ENCODE measurements at regions not wholly inside any gene's neighbourhood (a gene's known extent, or its start where the extent isn't known, plus 50 kb on each side); places are given as distances from the start of the nearest gene placed in this dataset.

DNA sequence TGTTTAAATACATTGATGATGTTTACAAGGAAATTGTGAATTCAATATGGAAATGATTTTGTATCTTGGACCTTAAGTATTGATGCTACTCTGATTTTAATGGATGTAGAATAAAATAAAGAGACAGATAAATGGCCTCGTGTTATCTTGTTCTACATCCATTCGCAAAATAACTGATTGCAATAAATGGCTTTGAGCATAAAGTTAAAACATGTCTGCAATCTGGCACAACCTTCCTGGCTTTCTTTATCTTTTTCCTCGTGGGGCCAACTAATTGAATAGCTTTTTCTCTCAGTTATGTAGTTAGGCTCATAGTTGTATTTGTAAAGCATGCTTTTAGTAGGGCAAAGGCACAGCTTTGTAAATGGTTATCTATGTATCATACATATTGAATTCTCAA is 691.4 kb downstream of the CDH8 start (continued):
- TF ChIP-seq, protein P1, sequence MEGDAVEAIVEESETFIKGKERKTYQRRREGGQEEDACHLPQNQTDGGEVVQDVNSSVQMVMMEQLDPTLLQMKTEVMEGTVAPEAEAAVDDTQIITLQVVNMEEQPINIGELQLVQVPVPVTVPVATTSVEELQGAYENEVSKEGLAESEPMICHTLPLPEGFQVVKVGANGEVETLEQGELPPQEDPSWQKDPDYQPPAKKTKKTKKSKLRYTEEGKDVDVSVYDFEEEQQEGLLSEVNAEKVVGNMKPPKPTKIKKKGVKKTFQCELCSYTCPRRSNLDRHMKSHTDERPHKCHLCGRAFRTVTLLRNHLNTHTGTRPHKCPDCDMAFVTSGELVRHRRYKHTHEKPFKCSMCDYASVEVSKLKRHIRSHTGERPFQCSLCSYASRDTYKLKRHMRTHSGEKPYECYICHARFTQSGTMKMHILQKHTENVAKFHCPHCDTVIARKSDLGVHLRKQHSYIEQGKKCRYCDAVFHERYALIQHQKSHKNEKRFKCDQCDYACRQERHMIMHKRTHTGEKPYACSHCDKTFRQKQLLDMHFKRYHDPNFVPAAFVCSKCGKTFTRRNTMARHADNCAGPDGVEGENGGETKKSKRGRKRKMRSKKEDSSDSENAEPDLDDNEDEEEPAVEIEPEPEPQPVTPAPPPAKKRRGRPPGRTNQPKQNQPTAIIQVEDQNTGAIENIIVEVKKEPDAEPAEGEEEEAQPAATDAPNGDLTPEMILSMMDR (conservative IDR thresholded peaks at IDR 0.05; ENCODE audit: low read depth in 2 of 2), result no peak
- TF ChIP-seq POLR2AphosphoS5 (IDR thresholded peaks at IDR 0.05; ENCODE audit: low read depth), result no peak
- TF ChIP-seq JUNB (IDR thresholded peaks at IDR 0.05; ENCODE audit: unreplicated experiment), result no peak

DNA sequence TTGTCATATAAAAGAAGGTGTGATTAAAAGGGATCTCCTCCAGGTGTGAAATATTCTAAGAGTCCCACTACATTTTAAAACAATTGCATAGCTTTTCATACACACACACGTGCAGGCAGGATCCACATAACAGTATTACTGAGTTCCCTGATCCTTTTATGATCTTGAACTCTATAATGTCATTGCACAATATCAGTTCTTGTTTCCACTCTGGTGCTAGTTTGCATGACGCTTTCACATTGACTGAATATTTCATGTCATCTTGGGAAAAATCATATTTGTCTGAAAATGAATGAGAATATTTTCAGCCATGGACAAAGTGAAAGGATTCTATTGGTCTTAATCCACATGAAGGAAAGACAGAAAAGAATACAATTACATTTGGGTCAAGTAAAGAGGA is 703.8 kb downstream of the CDH8 start:
- no peak for DNase-seq (ENCODE audit: low spot score)
- H3K27me3 Mint-ChIP-seq (ENCODE audit: insufficient read depth, low read depth, poor library complexity), result no peaks in the 10 kb centered on the region
- ATAC-seq, result no peak
- Histone ChIP-seq H3K4me3 (no peak overlapping the region), H3K27me3 (ENCODE audit: insufficient read depth) (no peaks in the 10 kb centered on the region), H4K20me1 (replicated peaks; ENCODE audit: insufficient read depth) (no peaks in the 10 kb centered on the region), H3K4me1 (ENCODE audit: insufficient read depth) (no peaks in the 10 kb centered on the region), H3K79me2 (replicated peaks; ENCODE audit: insufficient read depth) (no peaks in the 10 kb centered on the region), H3K27ac (ENCODE audit: low read depth) (no peak overlapping the region), H2AFZ (no peak overlapping the region), H3K9me2 (ENCODE audit: insufficient read depth) (no peaks in the 10 kb centered on the region), H3K36me3 (ENCODE audit: insufficient read depth) (no peaks in the 10 kb centered on the region), H3F3A (replicated peaks; ENCODE audit: low read depth) (no peaks in the 10 kb centered on the region), H3K4me2 (no peak overlapping the region)
- peaks cover 3% of the 10 kb centered on the region; the same call in 2 of the 3 replicates for H3K4me1 Mint-ChIP-seq
- H3K9me3 Mint-ChIP-seq, result no peaks in the 10 kb centered on the region
- no peak overlapping the region for H3K27ac Mint-ChIP-seq
- H3K4me3 Mint-ChIP-seq, result no peak overlapping the region
- no peaks in the 10 kb centered on the region for H3K36me3 Mint-ChIP-seq (ENCODE audit: low read depth)
- TF ChIP-seq ZNF114 (CRISPR knock-in tag; IDR thresholded peaks at IDR 0.05), result no peak
- TF ChIP-seq, protein P2, sequence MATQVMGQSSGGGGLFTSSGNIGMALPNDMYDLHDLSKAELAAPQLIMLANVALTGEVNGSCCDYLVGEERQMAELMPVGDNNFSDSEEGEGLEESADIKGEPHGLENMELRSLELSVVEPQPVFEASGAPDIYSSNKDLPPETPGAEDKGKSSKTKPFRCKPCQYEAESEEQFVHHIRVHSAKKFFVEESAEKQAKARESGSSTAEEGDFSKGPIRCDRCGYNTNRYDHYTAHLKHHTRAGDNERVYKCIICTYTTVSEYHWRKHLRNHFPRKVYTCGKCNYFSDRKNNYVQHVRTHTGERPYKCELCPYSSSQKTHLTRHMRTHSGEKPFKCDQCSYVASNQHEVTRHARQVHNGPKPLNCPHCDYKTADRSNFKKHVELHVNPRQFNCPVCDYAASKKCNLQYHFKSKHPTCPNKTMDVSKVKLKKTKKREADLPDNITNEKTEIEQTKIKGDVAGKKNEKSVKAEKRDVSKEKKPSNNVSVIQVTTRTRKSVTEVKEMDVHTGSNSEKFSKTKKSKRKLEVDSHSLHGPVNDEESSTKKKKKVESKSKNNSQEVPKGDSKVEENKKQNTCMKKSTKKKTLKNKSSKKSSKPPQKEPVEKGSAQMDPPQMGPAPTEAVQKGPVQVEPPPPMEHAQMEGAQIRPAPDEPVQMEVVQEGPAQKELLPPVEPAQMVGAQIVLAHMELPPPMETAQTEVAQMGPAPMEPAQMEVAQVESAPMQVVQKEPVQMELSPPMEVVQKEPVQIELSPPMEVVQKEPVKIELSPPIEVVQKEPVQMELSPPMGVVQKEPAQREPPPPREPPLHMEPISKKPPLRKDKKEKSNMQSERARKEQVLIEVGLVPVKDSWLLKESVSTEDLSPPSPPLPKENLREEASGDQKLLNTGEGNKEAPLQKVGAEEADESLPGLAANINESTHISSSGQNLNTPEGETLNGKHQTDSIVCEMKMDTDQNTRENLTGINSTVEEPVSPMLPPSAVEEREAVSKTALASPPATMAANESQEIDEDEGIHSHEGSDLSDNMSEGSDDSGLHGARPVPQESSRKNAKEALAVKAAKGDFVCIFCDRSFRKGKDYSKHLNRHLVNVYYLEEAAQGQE (IDR thresholded peaks at IDR 0.05; ENCODE audit: unreplicated experiment), result no peak
- TF ChIP-seq, protein P3, sequence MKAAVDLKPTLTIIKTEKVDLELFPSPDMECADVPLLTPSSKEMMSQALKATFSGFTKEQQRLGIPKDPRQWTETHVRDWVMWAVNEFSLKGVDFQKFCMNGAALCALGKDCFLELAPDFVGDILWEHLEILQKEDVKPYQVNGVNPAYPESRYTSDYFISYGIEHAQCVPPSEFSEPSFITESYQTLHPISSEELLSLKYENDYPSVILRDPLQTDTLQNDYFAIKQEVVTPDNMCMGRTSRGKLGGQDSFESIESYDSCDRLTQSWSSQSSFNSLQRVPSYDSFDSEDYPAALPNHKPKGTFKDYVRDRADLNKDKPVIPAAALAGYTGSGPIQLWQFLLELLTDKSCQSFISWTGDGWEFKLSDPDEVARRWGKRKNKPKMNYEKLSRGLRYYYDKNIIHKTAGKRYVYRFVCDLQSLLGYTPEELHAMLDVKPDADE (IDR thresholded peaks at IDR 0.05), result no peak
- no peak for TF ChIP-seq CREB1 (CRISPR knock-in tag; IDR thresholded peaks at IDR 0.05; ENCODE audit: low read depth)
- no peak for TF ChIP-seq ZNF331 (CRISPR knock-in tag; IDR thresholded peaks at IDR 0.05; ENCODE audit: low read depth)
- no peak for TF ChIP-seq POLR2AphosphoS5 (IDR thresholded peaks at IDR 0.05; ENCODE audit: low read depth)
- TF ChIP-seq STAT1 (IDR thresholded peaks at IDR 0.05; ENCODE audit: unreplicated experiment), result no peak
- TF ChIP-seq, protein P1 (conservative IDR thresholded peaks at IDR 0.05; ENCODE audit: low read depth in 2 of 2), result no peak
- TF ChIP-seq, protein P4, sequence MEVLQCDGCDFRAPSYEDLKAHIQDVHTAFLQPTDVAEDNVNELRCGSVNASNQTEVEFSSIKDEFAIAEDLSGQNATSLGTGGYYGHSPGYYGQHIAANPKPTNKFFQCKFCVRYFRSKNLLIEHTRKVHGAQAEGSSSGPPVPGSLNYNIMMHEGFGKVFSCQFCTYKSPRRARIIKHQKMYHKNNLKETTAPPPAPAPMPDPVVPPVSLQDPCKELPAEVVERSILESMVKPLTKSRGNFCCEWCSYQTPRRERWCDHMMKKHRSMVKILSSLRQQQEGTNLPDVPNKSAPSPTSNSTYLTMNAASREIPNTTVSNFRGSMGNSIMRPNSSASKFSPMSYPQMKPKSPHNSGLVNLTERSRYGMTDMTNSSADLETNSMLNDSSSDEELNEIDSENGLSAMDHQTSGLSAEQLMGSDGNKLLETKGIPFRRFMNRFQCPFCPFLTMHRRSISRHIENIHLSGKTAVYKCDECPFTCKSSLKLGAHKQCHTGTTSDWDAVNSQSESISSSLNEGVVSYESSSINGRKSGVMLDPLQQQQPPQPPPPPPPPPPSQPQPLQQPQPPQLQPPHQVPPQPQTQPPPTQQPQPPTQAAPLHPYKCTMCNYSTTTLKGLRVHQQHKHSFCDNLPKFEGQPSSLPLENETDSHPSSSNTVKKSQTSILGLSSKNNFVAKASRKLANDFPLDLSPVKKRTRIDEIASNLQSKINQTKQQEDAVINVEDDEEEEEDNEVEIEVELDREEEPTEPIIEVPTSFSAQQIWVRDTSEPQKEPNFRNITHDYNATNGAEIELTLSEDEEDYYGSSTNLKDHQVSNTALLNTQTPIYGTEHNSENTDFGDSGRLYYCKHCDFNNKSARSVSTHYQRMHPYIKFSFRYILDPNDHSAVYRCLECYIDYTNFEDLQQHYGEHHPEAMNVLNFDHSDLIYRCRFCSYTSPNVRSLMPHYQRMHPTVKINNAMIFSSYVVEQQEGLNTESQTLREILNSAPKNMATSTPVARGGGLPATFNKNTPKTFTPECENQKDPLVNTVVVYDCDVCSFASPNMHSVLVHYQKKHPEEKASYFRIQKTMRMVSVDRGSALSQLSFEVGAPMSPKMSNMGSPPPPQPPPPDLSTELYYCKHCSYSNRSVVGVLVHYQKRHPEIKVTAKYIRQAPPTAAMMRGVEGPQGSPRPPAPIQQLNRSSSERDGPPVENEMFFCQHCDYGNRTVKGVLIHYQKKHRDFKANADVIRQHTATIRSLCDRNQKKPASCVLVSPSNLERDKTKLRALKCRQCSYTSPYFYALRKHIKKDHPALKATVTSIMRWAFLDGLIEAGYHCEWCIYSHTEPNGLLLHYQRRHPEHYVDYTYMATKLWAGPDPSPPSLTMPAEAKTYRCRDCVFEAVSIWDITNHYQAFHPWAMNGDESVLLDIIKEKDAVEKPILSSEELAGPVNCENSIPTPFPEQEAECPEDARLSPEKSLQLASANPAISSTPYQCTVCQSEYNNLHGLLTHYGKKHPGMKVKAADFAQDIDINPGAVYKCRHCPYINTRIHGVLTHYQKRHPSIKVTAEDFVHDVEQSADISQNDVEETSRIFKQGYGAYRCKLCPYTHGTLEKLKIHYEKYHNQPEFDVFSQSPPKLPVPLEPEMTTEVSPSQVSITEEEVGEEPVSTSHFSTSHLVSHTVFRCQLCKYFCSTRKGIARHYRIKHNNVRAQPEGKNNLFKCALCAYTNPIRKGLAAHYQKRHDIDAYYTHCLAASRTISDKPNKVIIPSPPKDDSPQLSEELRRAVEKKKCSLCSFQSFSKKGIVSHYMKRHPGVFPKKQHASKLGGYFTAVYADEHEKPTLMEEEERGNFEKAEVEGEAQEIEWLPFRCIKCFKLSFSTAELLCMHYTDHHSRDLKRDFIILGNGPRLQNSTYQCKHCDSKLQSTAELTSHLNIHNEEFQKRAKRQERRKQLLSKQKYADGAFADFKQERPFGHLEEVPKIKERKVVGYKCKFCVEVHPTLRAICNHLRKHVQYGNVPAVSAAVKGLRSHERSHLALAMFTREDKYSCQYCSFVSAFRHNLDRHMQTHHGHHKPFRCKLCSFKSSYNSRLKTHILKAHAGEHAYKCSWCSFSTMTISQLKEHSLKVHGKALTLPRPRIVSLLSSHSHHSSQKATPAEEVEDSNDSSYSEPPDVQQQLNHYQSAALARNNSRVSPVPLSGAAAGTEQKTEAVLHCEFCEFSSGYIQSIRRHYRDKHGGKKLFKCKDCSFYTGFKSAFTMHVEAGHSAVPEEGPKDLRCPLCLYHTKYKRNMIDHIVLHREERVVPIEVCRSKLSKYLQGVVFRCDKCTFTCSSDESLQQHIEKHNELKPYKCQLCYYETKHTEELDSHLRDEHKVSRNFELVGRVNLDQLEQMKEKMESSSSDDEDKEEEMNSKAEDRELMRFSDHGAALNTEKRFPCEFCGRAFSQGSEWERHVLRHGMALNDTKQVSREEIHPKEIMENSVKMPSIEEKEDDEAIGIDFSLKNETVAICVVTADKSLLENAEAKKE (CRISPR knock-in tag; IDR thresholded peaks at IDR 0.05), result no peak
- no peak for TF ChIP-seq NANOG (IDR thresholded peaks at IDR 0.05; ENCODE audit: borderline replicate concordance)
